Adipocyte (in vitro differentiated cells): ENCODE measurements at regions not wholly inside any gene's neighbourhood (a gene's known extent, or its start where the extent isn't known, plus 50 kb on each side); places are given as distances from the start of the nearest gene placed in this dataset.

Experiments used
- DNase-seq: peaks from one replicate; pipeline ENCODE4 v3.0.0-alpha.2; 2015; ENCODE audit warnings: low read depth
- H3K27me3 ChIP-seq: replicated peaks from 2 replicates; pipeline ENCODE4 v1.7.0; 2013; ENCODE audit warnings: mild to moderate bottlenecking, low read length, moderate library complexity; ENCODE audit not compliant: control insufficient read depth, insufficient read depth
- H3K36me3 ChIP-seq: 2 replicates; pipeline ENCODE4 v1.7.0; 2013; ENCODE audit warnings: low read length, mild to moderate bottlenecking, moderate library complexity; ENCODE audit not compliant: control insufficient read depth, insufficient read depth, severe bottlenecking
- H3K4me1 ChIP-seq: 2 replicates; pipeline ENCODE4 v1.7.0; 2013; ENCODE audit warnings: mild to moderate bottlenecking, low read length, moderate library complexity; ENCODE audit not compliant: control insufficient read depth, insufficient read depth
- H3K4me3 ChIP-seq: 2 replicates; pipeline ENCODE4 v1.7.0; 2013; ENCODE audit warnings: mild to moderate bottlenecking, low read length, moderate library complexity
- H3K9ac ChIP-seq: 2 replicates; pipeline ENCODE4 v1.7.0; 2013; ENCODE audit warnings: mild to moderate bottlenecking, low read length, moderate library complexity
- H3K9me3 ChIP-seq: 2 replicates; pipeline ENCODE4 v1.7.0; 2013; ENCODE audit warnings: mild to moderate bottlenecking, low read length, moderate library complexity; ENCODE audit not compliant: control insufficient read depth

GRCh38 chr9:17928768-17929167 lies 349.9 kb downstream of the SH3GL2 start:
- H3K36me3 ChIP-seq, result no peaks in the 10 kb centered on the region
- H3K9ac ChIP-seq, result no peak overlapping the region
- no peaks in the 10 kb centered on the region for H3K4me1 ChIP-seq
- DNase-seq, result no peak
- no peak overlapping the region for H3K4me3 ChIP-seq
- peaks cover 11% of the 10 kb centered on the region for H3K27me3 ChIP-seq
- H3K9me3 ChIP-seq, result peaks cover 2% of the 10 kb centered on the region

- H3K9ac ChIP-seq, result no peak overlapping the region
- no peaks in the 10 kb centered on the region for H3K36me3 ChIP-seq
- peaks cover 11% of the 10 kb centered on the region for H3K27me3 ChIP-seq
- no peak overlapping the region for H3K4me3 ChIP-seq
- peaks cover 2% of the 10 kb centered on the region for H3K9me3 ChIP-seq
- H3K4me1 ChIP-seq, result no peaks in the 10 kb centered on the region
- DNase-seq, result no peak
These were observed 350.6 kb downstream of the SH3GL2 start for GRCh38 chr9:17929506-17929905.

GRCh38 chr9:17930071-17930470 lies 351.2 kb downstream of the SH3GL2 start:
- peaks cover 11% of the 10 kb centered on the region for H3K27me3 ChIP-seq
- no peak overlapping the region for H3K9ac ChIP-seq
- no peaks in the 10 kb centered on the region for H3K4me1 ChIP-seq
- DNase-seq, result no peak
- H3K4me3 ChIP-seq, result no peak overlapping the region
- peaks cover 2% of the 10 kb centered on the region for H3K9me3 ChIP-seq
- H3K36me3 ChIP-seq, result no peaks in the 10 kb centered on the region

GRCh38 chr9:17936365-17936764 lies 357.5 kb downstream of the SH3GL2 start:
- H3K9me3 ChIP-seq, result no peaks in the 10 kb centered on the region
- no peak for DNase-seq
- H3K27me3 ChIP-seq, result peaks cover 12% of the 10 kb centered on the region
- H3K4me1 ChIP-seq, result no peaks in the 10 kb centered on the region
- no peaks in the 10 kb centered on the region for H3K36me3 ChIP-seq
- no peak overlapping the region for H3K4me3 ChIP-seq
- H3K9ac ChIP-seq, result no peak overlapping the region

- no peak overlapping the region for H3K9ac ChIP-seq
- peak; percentile 1 for DNase-seq
- no peaks in the 10 kb centered on the region for H3K9me3 ChIP-seq
These were observed 359.3 kb downstream of the SH3GL2 start for GRCh38 chr9:17938035-17938655.

GRCh38 chr9:17942498-17942897 lies 363.6 kb downstream of the SH3GL2 start:
- Histone ChIP-seq H3K9me3 (peaks cover 4% of the 10 kb centered on the region), H3K36me3 (no peaks in the 10 kb centered on the region), H3K9ac (no peak overlapping the region), H3K4me3 (no peak overlapping the region), H3K27me3 (peaks cover 4% of the 10 kb centered on the region), H3K4me1 (no peaks in the 10 kb centered on the region)
- no peak for DNase-seq

More at GRCh38 chr9:17938035-17938655, 359.3 kb downstream of the SH3GL2 start:
- no peaks in the 10 kb centered on the region for H3K4me1 ChIP-seq
- H3K4me3 ChIP-seq, result no peak overlapping the region
- no peaks in the 10 kb centered on the region for H3K36me3 ChIP-seq
- peaks cover 8% of the 10 kb centered on the region for H3K27me3 ChIP-seq

GRCh38 chr9:17955409-17955808 lies 376.5 kb downstream of the SH3GL2 start:
- no peaks in the 10 kb centered on the region for H3K36me3 ChIP-seq
- no peaks in the 10 kb centered on the region for H3K9me3 ChIP-seq
- no peak overlapping the region for H3K9ac ChIP-seq
- no peaks in the 10 kb centered on the region for H3K4me1 ChIP-seq
- no peak overlapping the region for H3K4me3 ChIP-seq
- DNase-seq, result peak; percentile 40
- H3K27me3 ChIP-seq, result peaks cover 12% of the 10 kb centered on the region

GRCh38 chr9:17958363-17958762 lies 379.5 kb downstream of the SH3GL2 start:
- no peak overlapping the region for H3K4me3 ChIP-seq
- no peak overlapping the region for H3K9ac ChIP-seq
- no peaks in the 10 kb centered on the region for H3K36me3 ChIP-seq
- no peak for DNase-seq
- no peaks in the 10 kb centered on the region for H3K9me3 ChIP-seq
- no peaks in the 10 kb centered on the region for H3K4me1 ChIP-seq
- H3K27me3 ChIP-seq, result peaks cover 10% of the 10 kb centered on the region

GRCh38 chr9:17962747-17963146 lies 383.9 kb downstream of the SH3GL2 start:
- no peaks in the 10 kb centered on the region for H3K36me3 ChIP-seq
- no peak overlapping the region for H3K4me3 ChIP-seq
- H3K4me1 ChIP-seq, result no peaks in the 10 kb centered on the region
- no peak overlapping the region for H3K9ac ChIP-seq
- no peak for DNase-seq
- H3K9me3 ChIP-seq, result no peaks in the 10 kb centered on the region
- peaks cover 5% of the 10 kb centered on the region for H3K27me3 ChIP-seq

- Histone ChIP-seq H3K4me3 (no peak overlapping the region), H3K9ac (no peak overlapping the region), H3K4me1 (no peaks in the 10 kb centered on the region), H3K9me3 (no peaks in the 10 kb centered on the region), H3K27me3 (peaks cover 5% of the 10 kb centered on the region), H3K36me3 (no peaks in the 10 kb centered on the region)
- no peak for DNase-seq
These were observed 384.6 kb downstream of the SH3GL2 start for GRCh38 chr9:17963498-17963897.

- Histone ChIP-seq H3K4me3 (no peak overlapping the region), H3K9me3 (no peaks in the 10 kb centered on the region), H3K9ac (no peak overlapping the region), H3K36me3 (no peaks in the 10 kb centered on the region), H3K27me3 (peaks cover 3% of the 10 kb centered on the region), H3K4me1 (no peaks in the 10 kb centered on the region)
- DNase-seq, result no peak
These were observed 388.9 kb downstream of the SH3GL2 start for GRCh38 chr9:17967731-17968130.

GRCh38 chr9:17969232-17969631 lies 390.4 kb downstream of the SH3GL2 start:
- no peak overlapping the region for H3K4me3 ChIP-seq
- no peak for DNase-seq
- no peaks in the 10 kb centered on the region for H3K36me3 ChIP-seq
- H3K9ac ChIP-seq, result no peak overlapping the region
- H3K4me1 ChIP-seq, result no peaks in the 10 kb centered on the region
- H3K9me3 ChIP-seq, result no peaks in the 10 kb centered on the region
- peaks cover 3% of the 10 kb centered on the region for H3K27me3 ChIP-seq
